HG03439 (cell line): ENCODE measurements at regions not wholly inside any gene's neighbourhood (a gene's known extent, or its start where the extent isn't known, plus 50 kb on each side); places are given as distances from the start of the nearest gene placed in this dataset.

Experiments used
- ATAC-seq: cut with Tn5 transposase; IDR thresholded peaks from one replicate; pipeline ENCODE4 v1.9.1; 2021; ENCODE audit warnings: mild to moderate bottlenecking, moderate library complexity; ENCODE audit not compliant: unreplicated experiment

DNA sequence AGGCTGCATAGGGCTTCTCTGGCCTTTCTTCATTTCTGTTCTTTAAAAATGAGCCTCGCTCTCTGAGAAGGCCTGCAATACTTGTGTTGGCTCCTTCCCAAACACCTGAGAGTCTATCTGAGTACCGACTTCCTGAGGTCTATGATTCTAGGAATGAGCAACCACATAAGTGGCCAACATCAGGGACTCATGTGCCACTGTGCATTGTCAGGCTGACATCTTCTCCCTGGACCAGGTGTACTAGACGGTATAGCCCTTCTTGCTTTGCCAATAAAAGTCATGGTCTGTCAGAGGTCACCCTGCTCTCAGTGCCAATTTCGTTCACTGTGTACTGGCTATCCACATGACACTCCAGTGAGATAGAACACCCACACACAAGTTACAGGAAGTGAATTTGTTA is 67.4 kb upstream of the EPHA5 start:
- ATAC-seq = no peak

DNA sequence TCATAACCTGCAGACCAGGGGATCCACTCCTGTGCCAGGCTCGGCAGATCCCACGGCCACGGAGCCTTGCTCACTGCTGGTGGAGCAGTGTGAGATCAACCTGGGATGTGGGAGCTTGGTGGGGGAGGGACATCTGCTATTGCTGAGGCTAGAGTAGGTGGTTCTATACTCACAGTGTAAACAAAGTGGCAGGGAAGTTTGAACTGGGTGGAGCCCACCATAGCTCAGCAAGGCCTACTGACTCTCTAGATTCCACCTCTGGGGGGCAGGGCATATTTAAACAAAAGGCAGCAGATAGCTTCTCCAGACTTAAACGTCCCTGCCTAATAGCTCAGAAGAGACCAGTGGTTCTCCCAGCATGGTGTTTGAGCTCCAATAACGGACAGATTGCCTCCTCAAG is 54.7 kb upstream of the EPHA5 start:
- no peak for ATAC-seq
